ENCODE measurements at regions not wholly inside any gene's neighbourhood (a gene's known extent, or its start where the extent isn't known, plus 50 kb on each side); places are given as distances from the start of the nearest gene placed in this dataset.

- H3K9me3 ChIP-seq, result peaks cover 26% of the 10 kb centered on the region
- H3K4me2 ChIP-seq, result no peak overlapping the region
- H3K4me3 ChIP-seq, result no peak overlapping the region
- no peaks in the 10 kb centered on the region for H3K4me1 ChIP-seq
- TF ChIP-seq Cebpa-rat (IDR thresholded peaks at IDR 0.05), result no peak
- no peak overlapping the region for H3K27ac ChIP-seq
- no peak overlapping the region for H3K9ac ChIP-seq
- H4K20me1 ChIP-seq, result no peaks in the 10 kb centered on the region
- no peaks in the 10 kb centered on the region for H3K36me3 ChIP-seq
- no peaks in the 10 kb centered on the region for H3K27me3 ChIP-seq
These were observed 184.4 kb upstream of the HAND2 start for GRCh38 chr4:173714456-173714855.

- no peaks in the 10 kb centered on the region for H4K20me1 ChIP-seq
- no peaks in the 10 kb centered on the region for H3K4me1 ChIP-seq
- H3K9ac ChIP-seq, result no peak overlapping the region
- H3K36me3 ChIP-seq, result no peaks in the 10 kb centered on the region
- TF ChIP-seq Cebpa-rat (IDR thresholded peaks at IDR 0.05), result no peak
- H3K9me3 ChIP-seq, result peaks cover 12% of the 10 kb centered on the region
- no peak overlapping the region for H3K4me3 ChIP-seq
- H3K27ac ChIP-seq, result no peak overlapping the region
- no peaks in the 10 kb centered on the region for H3K27me3 ChIP-seq
- no peak overlapping the region for H3K4me2 ChIP-seq
These were observed 183.0 kb upstream of the HAND2 start for GRCh38 chr4:173713026-173713425.

- TF ChIP-seq Cebpa-rat (IDR thresholded peaks at IDR 0.05), result no peak
- no peaks in the 10 kb centered on the region for H3K27me3 ChIP-seq
- H3K4me3 ChIP-seq, result no peak overlapping the region
- no peak overlapping the region for H3K4me2 ChIP-seq
- H4K20me1 ChIP-seq, result no peaks in the 10 kb centered on the region
- H3K4me1 ChIP-seq, result no peaks in the 10 kb centered on the region
- H3K27ac ChIP-seq, result no peak overlapping the region
- no peaks in the 10 kb centered on the region for H3K9me3 ChIP-seq
- no peaks in the 10 kb centered on the region for H3K36me3 ChIP-seq
- no peak overlapping the region for H3K9ac ChIP-seq
These were observed 177.8 kb upstream of the HAND2 start for GRCh38 chr4:173707658-173708419.

GRCh38 chr4:173704201-173704600 is 174.2 kb upstream of the HAND2 start:
- no peaks in the 10 kb centered on the region for H3K9me3 ChIP-seq
- H3K27ac ChIP-seq, result no peak overlapping the region
- no peaks in the 10 kb centered on the region for H3K4me1 ChIP-seq
- H4K20me1 ChIP-seq, result no peaks in the 10 kb centered on the region
- H3K9ac ChIP-seq, result no peak overlapping the region
- no peaks in the 10 kb centered on the region for H3K36me3 ChIP-seq
- H3K4me2 ChIP-seq, result no peak overlapping the region
- H3K4me3 ChIP-seq, result no peak overlapping the region
- H3K27me3 ChIP-seq, result no peaks in the 10 kb centered on the region
- no peak for TF ChIP-seq Cebpa-rat (IDR thresholded peaks at IDR 0.05)

GRCh38 chr4:173703021-173703420 is 173.0 kb upstream of the HAND2 start:
- no peak for TF ChIP-seq Cebpa-rat (IDR thresholded peaks at IDR 0.05)
- H3K9ac ChIP-seq, result no peak overlapping the region
- no peak overlapping the region for H3K4me3 ChIP-seq
- no peak overlapping the region for H3K27ac ChIP-seq
- no peaks in the 10 kb centered on the region for H4K20me1 ChIP-seq
- no peaks in the 10 kb centered on the region for H3K36me3 ChIP-seq
- no peaks in the 10 kb centered on the region for H3K9me3 ChIP-seq
- no peaks in the 10 kb centered on the region for H3K27me3 ChIP-seq
- no peak overlapping the region for H3K4me2 ChIP-seq
- no peaks in the 10 kb centered on the region for H3K4me1 ChIP-seq

- Histone ChIP-seq H4K20me1 (no peaks in the 10 kb centered on the region), H3K4me1 (no peaks in the 10 kb centered on the region), H3K4me3 (no peak overlapping the region), H3K4me2 (no peak overlapping the region), H3K9ac (no peak overlapping the region), H3K36me3 (no peaks in the 10 kb centered on the region), H3K27ac (no peak overlapping the region), H3K9me3 (no peaks in the 10 kb centered on the region), H3K27me3 (no peaks in the 10 kb centered on the region)
- TF ChIP-seq Cebpa-rat (IDR thresholded peaks at IDR 0.05), result no peak
These were observed 170.6 kb upstream of the HAND2 start for GRCh38 chr4:173700650-173701049.

- H3K4me3 ChIP-seq, result no peak overlapping the region
These were observed 169.9 kb upstream of the HAND2 start for GRCh38 chr4:173699841-173700475.

GRCh38 chr4:173698557-173699262 is 168.7 kb upstream of the HAND2 start:
- Histone ChIP-seq H4K20me1 (no peaks in the 10 kb centered on the region), H3K4me1 (no peaks in the 10 kb centered on the region), H3K4me3 (no peak overlapping the region), H3K36me3 (no peaks in the 10 kb centered on the region), H3K9ac (no peak overlapping the region), H3K27ac (no peak overlapping the region), H3K27me3 (no peaks in the 10 kb centered on the region), H3K9me3 (no peaks in the 10 kb centered on the region), H3K4me2 (no peak overlapping the region)
- TF ChIP-seq Cebpa-rat (IDR thresholded peaks at IDR 0.05), result no peak

More at GRCh38 chr4:173699841-173700475, 169.9 kb upstream of the HAND2 start:
- H3K4me1 ChIP-seq, result no peaks in the 10 kb centered on the region
- H3K9me3 ChIP-seq, result no peaks in the 10 kb centered on the region
- H3K4me2 ChIP-seq, result no peak overlapping the region
- no peaks in the 10 kb centered on the region for H4K20me1 ChIP-seq
- H3K9ac ChIP-seq, result no peak overlapping the region
- no peak overlapping the region for H3K27ac ChIP-seq
- no peaks in the 10 kb centered on the region for H3K27me3 ChIP-seq
- TF ChIP-seq Cebpa-rat (IDR thresholded peaks at IDR 0.05), result no peak
- no peaks in the 10 kb centered on the region for H3K36me3 ChIP-seq

- Histone ChIP-seq H3K9me3 (no peaks in the 10 kb centered on the region), H3K27ac (no peak overlapping the region), H3K27me3 (no peaks in the 10 kb centered on the region), H3K9ac (no peak overlapping the region), H3K4me2 (no peak overlapping the region), H3K4me1 (no peaks in the 10 kb centered on the region), H3K4me3 (no peak overlapping the region), H4K20me1 (no peaks in the 10 kb centered on the region), H3K36me3 (no peaks in the 10 kb centered on the region)
- TF ChIP-seq Cebpa-rat (IDR thresholded peaks at IDR 0.05), result no peak
These were observed 167.8 kb upstream of the HAND2 start for GRCh38 chr4:173697840-173698239.

- H3K9ac ChIP-seq, result no peak overlapping the region
- no peaks in the 10 kb centered on the region for H3K9me3 ChIP-seq
- H4K20me1 ChIP-seq, result no peaks in the 10 kb centered on the region
- no peak overlapping the region for H3K4me2 ChIP-seq
- no peaks in the 10 kb centered on the region for H3K4me1 ChIP-seq
- no peak overlapping the region for H3K4me3 ChIP-seq
- H3K27me3 ChIP-seq, result no peaks in the 10 kb centered on the region
- H3K27ac ChIP-seq, result no peak overlapping the region
- no peak for TF ChIP-seq Cebpa-rat (IDR thresholded peaks at IDR 0.05)
- H3K36me3 ChIP-seq, result no peaks in the 10 kb centered on the region
These were observed 166.5 kb upstream of the HAND2 start for GRCh38 chr4:173696551-173696950.

All from BLaER1 (cell line).